Activated T-helper 1 cell treated with Interleukin-2 at 50 U/mL for 16 hours (primary cell): ENCODE measurements at regions not wholly inside any gene's neighbourhood (a gene's known extent, or its start where the extent isn't known, plus 50 kb on each side); places are given as distances from the start of the nearest gene placed in this dataset.

Experiments used
- DNase-seq: peaks from one replicate; pipeline ENCODE4 v3.0.0-alpha.2; 2020; ENCODE audit warnings: low read depth

DNA sequence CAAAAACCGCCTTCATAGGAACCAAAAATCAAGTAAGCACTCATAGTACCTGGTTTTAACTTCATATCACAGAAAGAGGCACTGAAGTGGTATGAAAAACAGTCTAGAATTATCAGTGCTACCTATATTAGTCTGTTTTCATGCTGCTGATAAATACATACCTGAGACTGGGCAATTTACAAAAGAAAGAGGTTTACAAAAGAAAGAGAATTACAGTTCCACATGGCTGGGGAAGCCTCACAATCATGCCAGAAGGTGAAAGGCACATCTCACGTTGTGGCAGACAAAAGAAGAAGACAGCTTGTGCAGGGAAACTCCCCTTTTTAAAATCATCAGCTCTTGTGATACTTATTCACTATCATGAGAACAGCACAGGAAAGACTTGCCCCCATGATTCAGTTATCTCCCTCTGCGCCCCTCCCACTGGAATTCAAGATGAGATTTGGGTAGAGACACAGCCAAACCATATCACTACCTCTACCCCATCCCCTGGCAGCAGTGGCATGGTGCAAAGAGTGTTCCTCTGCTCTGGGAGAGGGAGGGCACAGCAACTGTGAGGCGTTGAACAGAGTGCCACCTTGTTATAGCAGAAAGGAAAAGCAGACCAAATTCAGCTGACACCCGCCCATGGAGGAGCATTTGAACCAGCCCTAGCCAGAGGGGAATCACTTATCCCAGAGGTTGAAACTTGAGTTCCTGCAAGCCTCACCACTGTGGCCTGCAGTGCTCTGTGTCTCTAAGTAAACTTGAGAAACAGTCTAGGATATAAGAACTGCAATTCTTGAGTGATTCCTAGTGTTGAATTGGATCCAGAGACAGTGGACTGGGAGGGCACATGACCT lies 61.9 kb upstream of the PTPRZ1 start:
- no peak for DNase-seq

GRCh38 chr7:121807078-121807477 lies 65.9 kb upstream of the PTPRZ1 start:
- DNase-seq, result no peak

GRCh38 chr7:121803039-121803438 lies 69.9 kb upstream of the PTPRZ1 start:
- no peak for DNase-seq

DNA sequence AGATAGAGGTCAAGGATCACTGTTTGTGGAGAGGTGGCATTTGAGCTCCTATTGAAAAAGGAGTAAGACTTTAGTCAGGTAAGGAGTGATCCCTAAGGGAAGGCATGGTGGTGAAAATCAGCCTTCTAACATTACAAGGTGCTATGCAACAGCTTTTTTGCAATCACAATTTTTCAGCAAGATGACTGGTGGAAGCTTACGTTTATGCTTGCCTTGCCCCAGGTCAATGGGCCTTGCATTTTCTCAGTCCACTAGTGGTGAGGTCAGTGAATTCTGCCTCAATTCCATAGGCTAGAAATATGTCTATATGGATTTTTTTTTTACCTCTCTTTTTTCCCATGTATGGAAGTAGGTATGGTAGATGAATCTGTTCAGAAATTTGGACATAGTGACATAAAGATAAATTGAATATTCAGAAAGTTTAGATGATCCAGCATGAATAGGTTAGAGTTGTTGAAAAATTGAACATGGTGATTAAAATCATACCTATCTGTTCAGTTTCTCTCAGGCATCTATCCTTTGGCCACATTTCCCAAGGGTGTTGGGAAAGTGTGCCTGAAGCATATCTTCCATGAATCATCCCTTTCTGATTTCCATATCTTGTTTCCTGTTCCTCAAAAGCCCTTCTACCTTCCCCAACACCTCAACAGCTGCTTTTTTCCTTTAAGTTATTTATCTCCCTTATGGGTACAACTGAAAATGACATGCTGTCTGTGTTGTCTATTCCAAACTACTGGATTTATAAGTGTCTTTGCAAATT lies 71.9 kb upstream of the PTPRZ1 start:
- no peak for DNase-seq

DNA sequence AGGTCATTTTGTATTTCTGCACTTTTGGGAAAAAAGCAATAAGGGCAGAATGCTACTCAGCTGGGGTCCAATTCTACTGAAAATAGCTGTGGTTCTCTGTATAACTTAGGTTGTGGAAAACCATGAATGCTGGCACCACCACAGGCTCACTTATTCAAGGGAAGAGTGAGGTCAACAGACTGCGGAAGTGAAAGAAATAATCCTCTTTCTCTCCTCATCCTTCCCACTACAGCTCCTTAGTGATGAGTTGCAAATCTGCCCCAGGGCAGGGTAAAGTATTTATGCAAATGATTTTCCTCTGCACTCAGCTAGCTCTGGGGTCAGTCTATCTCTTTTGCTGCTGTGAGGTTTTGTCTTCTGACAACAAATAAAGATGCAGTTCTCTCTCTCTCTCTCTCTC lies 74.1 kb upstream of the PTPRZ1 start:
- DNase-seq, result no peak

DNA sequence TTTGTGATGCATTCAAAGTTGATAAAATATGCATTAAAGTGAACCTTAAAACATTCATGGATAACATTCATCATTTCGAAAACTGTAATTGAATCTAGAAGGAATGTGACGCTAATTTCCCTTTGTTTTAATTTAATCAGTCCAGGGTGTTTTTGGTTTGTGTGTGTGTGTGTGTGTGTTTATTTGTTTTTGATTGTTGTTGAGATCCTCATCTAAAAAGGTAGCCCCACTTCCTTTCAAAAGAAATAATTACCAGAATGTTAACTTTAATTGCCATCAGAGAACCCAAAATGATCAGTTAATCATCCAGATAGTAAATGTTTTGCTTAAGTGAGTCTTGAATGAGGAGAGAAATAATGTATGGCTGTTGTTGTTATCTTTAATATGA lies 74.5 kb upstream of the PTPRZ1 start:
- no peak for DNase-seq

DNA sequence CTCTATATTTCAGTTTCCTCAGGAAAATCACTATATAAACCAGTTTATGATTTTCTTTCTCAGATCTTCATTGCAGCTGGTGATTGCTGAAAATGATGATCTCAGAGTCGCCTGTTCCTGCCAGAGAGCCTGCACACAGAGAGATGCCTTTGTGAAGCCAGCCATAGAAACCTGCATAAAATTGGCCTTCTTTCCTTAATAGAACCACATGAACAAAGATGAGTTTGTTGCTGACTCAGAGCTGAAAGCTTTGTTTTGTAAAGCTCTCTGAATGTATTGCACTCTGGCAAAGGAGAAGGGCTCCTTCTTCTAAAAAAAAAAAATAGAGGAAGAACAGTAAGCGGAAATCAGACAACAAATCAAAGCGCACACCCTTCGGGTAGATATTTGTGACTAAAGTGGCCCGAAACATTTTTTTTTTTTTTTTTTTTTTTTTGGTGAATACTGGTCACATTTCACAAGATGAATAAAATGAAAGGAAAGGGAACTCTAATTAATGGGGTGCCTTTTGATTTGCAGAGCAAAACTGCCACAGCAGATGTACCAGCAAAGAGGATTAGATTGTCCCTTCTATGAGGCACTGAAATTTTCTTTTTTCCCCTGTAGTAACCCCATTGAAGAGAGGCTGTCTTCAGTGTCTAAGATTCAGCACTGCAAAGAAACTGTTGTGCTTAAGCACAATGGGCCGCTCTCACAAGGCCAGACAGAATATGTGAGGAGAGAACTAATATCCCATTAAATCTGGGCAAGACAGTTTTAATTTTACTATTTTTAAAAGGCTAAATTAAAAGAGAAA lies 75.1 kb upstream of the PTPRZ1 start:
- DNase-seq, result no peak

DNA sequence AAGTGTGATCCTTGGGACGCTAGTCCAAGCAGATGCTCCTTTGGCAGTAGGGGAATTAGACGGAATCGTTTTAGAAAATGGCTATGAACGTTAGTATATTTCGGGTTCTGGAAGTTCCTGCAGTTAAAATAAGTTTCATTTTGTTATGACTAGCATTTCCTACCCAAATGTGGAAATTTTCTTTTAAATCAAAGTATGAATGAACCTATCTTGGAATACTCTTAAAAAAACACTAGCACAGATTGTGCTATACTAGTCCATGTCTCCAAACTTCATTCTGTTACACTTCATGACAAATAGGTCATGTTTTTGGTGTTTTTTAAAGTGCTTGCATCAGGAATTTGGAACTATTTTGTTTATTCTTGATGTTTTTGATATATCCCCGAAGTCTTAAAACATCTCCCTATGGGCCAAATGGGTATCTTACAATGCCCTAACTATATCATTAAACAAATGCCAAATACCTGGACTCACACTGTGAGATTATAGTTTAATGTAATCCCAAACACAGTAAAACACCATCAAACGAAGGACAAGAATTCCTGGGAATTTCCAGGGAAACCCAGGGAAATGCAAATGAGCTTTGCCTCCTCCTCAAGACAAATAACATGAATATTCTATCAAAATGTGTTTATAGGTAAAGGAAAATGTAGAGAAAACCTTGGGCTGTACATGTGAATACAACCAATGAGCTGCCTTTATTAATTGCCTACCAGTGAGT lies 75.9 kb upstream of the PTPRZ1 start:
- no peak for DNase-seq

DNA sequence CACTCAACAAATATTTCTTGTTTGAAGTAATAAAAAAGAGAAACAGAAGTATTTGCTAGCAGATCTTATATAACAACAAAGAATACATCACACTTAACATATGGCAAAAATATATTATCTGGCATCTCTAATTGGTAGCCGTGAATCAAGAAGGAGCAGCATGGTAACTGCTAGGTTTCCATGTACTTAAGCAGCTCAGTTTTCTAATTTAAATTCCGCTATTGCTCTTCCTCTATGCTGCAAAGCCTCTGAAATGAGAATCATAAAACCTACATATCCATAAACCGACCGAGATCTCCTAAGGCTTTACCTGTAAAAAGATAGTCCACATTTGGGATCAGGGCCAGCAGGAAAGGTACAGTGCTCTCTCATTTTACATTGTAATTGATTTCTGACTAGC lies 76.6 kb upstream of the PTPRZ1 start:
- DNase-seq, result no peak

DNA sequence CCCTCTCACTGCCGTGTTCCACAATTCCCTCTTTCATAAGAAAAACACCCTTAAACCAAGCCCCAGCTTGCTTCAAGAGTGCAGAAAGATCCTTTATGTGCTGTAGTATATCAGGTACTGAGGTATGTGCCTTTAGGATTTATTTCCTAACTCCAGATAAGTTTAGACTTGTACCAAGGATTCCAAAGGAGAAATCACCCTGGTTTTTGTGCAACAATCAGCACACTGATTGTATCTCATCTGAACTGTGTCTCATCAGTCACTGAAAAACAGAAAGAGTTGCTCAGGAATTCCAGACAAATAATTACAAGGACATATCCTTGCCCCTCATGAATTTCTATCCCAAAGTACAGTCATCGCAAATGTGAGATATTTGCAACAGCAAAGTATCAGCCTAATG lies 77.2 kb upstream of the PTPRZ1 start:
- no peak for DNase-seq

DNA sequence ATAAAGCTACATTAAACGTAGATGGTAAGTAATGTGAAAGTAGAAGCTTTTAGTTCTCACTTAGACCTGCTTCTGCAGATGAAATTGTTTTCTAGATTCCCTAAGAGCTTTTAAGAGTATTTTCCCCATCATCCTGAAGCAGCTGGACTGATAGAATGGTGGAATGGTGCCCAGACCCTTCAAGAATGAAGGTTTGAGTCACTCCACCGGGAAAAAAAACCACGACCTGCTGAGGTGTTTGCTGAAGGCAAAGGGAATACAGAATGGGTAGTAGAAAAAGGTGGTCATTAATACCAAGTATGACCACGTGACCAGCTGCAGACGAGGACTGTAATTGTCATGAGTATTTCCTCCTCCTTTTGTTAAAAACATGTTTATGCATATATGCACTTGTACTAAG lies 79.2 kb upstream of the PTPRZ1 start:
- no peak for DNase-seq

GRCh38 chr7:121777672-121778071 lies 95.3 kb upstream of the PTPRZ1 start:
- DNase-seq, result no peak

DNA sequence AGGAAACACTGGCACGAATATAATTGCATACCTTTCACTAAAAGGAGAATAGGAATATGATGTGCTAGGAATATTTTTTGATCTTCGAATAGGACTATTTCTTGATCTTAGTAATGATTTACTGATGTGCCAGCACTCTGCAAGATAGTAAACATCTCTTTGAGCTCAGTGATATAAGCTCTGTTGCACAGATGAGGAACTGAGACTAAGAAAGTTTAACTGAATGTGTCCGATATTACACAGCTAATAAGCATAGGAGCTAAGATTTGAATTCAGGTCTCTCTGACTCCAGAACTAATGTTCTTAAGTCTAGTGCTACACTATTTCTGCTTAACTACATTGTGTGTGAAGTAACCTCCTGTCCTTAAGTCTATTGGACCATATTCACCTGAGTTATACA lies 98.4 kb upstream of the PTPRZ1 start:
- no peak for DNase-seq

- no peak for DNase-seq
These were observed 106.3 kb upstream of the PTPRZ1 start for GRCh38 chr7:121766676-121767075.

DNA sequence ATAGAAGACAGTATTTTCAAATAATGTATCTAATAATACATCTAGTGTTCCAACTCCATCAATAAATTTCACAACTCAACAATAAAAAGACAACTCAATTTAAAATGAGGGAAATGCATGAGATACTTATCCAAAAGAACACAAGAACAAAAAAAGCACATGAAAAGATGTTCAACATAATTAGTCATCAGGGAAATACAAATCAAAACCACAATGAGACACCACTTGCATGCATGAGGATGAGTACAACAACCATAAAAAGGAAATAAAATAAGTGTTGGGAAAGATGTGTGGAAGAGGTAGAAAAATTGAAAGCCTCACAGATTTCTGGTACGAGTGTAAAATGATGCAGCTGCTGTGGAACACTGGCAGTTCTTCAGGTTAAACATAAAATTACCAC lies 111.6 kb upstream of the PTPRZ1 start:
- DNase-seq, result no peak

- no peak for DNase-seq
These were observed 117.0 kb upstream of the PTPRZ1 start for GRCh38 chr7:121755818-121756552.

- no peak for DNase-seq
These were observed 117.7 kb upstream of the PTPRZ1 start for GRCh38 chr7:121755286-121755685.

- DNase-seq, result no peak
These were observed 119.0 kb upstream of the PTPRZ1 start for GRCh38 chr7:121753944-121754343.

DNA sequence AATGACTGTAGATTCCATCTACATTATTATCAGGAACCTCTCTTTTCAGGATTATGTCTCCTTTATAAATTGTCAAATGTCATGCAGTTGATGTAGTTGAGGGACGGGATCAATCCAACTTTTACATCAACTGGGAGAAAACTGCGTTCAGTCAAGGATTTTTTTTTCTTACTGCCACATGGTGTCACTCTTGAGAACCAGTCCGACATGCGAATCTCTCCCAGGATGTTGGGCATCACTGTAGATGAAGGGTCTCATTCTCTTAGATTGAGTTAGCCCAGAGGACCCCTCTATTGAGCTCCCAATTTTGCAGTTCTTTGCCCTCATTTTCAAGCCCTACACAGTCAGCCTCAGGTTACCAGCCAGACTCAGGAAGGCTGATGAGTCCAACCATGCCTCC lies 120.3 kb upstream of the PTPRZ1 start:
- no peak for DNase-seq

- no peak for DNase-seq
These were observed 124.4 kb upstream of the PTPRZ1 start for GRCh38 chr7:121748546-121748945.

- no peak for DNase-seq
These were observed 127.1 kb upstream of the PTPRZ1 start for GRCh38 chr7:121745856-121746255.
